Fibroblast of the aortic adventitia (primary cell): ENCODE measurements at regions not wholly inside any gene's neighbourhood (a gene's known extent, or its start where the extent isn't known, plus 50 kb on each side); places are given as distances from the start of the nearest gene placed in this dataset.

Experiments
- DNase-seq: peaks from one replicate; pipeline ENCODE4 v3.0.0-alpha.2; 2010; ENCODE audit warnings: low read depth
- H3K4me3 ChIP-seq: 2 replicates; pipeline ENCODE4 v1.5.1; 2011; ENCODE audit warnings: low read depth, mild to moderate bottlenecking, control low read depth, low read length, moderate library complexity
- CTCF ChIP-seq: IDR thresholded peaks from 2 replicates; pipeline ENCODE4 v1.5.1; 2011; ENCODE audit warnings: mild to moderate bottlenecking, low read length, control low read depth, inconsistent platforms; ENCODE audit not compliant: insufficient read depth

GRCh38 chr11:109796253-109796652 is 296.9 kb upstream of the ZC3H12C start:
- H3K4me3 ChIP-seq, result no peak overlapping the region
- no peak for DNase-seq
- TF ChIP-seq CTCF, result no peak

- TF ChIP-seq CTCF, result no peak
- no peak for DNase-seq
These were observed 294.7 kb upstream of the ZC3H12C start for GRCh38 chr11:109798521-109798920.

GRCh38 chr11:109799604-109800003 is 293.6 kb upstream of the ZC3H12C start:
- no peak for TF ChIP-seq CTCF
- DNase-seq, result no peak

More at GRCh38 chr11:109798521-109798920, 294.7 kb upstream of the ZC3H12C start:
- H3K4me3 ChIP-seq, result no peak overlapping the region

GRCh38 chr11:109804911-109805310 is 288.3 kb upstream of the ZC3H12C start:
- no peak for TF ChIP-seq CTCF
- no peak for DNase-seq
- no peak overlapping the region for H3K4me3 ChIP-seq

More at GRCh38 chr11:109799604-109800003, 293.6 kb upstream of the ZC3H12C start:
- no peak overlapping the region for H3K4me3 ChIP-seq

GRCh38 chr11:109806205-109806604 is 287.0 kb upstream of the ZC3H12C start:
- TF ChIP-seq CTCF, result no peak
- H3K4me3 ChIP-seq, result no peak overlapping the region
- DNase-seq, result no peak

- DNase-seq, result peak; percentile 57
These were observed 284.6 kb upstream of the ZC3H12C start for GRCh38 chr11:109808569-109808968.

More at GRCh38 chr11:109808569-109808968, 284.6 kb upstream of the ZC3H12C start:
- no peak for TF ChIP-seq CTCF
- no peak overlapping the region for H3K4me3 ChIP-seq
